AG09319 (cell line): ENCODE measurements at regions not wholly inside any gene's neighbourhood (a gene's known extent, or its start where the extent isn't known, plus 50 kb on each side); places are given as distances from the start of the nearest gene placed in this dataset.

ENCODE experiments used
- DNase-seq: peaks from one replicate; pipeline ENCODE4 v3.0.0-alpha.2; 2010; ENCODE audit warnings: low read depth; ENCODE audit errors: extremely low read depth
- TF ChIP-seq, protein P1 (sequence below): IDR thresholded peaks from 2 replicates; pipeline ENCODE4 v1.5.1; 2011; ENCODE audit warnings: low read depth, mild to moderate bottlenecking, inconsistent platforms, low read length, moderate library complexity

DNA sequence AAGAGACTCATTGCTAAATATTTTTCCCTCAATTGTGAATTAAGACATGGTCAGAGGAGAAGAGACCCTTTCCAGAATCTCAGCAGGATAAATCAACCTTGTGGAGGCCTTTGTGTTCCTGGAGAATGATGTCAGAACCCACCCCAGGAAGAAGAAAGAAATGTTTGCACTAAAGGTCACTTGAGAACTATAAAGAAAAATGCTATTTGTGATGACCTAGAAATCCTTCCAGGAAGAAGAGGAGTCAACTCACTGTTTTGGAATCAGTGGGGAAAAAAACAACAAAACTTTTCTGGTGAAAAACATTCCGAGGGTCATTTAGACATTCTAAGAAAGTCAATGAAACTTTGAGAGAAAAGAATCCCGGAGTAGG lies 129.1 kb upstream of the ANKRD1 start:
- no peak for DNase-seq

DNA sequence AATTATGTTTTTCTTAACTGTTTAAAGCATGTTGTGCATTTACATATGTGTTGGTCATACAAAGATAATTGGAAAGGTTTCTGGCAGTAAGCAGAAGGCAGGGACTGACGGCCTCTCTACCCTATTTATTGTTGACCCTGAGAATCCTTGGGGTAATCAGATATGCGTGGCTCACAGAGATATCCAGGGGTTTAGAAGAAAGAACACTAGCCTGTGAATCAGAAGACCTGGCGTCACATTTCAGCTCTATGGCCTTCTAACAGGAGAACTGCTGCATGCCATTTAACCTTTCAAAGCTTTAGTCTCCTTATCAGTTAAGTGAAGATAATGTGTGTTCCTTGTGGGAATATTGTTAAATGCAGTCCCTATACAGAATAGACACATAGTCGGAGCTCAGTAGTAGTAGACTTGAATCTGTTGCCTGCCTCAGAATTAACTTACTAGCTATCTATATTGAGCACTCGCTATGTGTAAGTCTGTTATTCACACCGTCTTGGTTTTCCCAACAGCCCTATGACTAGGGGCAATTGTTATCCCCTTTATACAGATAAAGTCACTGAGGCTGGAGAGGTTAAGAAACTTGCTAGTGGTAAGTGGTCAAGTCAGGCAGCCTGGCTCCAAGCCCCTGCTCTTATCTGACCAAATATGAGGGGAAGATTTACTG lies 129.6 kb upstream of the ANKRD1 start:
- DNase-seq = no peak
- TF ChIP-seq, protein P1, sequence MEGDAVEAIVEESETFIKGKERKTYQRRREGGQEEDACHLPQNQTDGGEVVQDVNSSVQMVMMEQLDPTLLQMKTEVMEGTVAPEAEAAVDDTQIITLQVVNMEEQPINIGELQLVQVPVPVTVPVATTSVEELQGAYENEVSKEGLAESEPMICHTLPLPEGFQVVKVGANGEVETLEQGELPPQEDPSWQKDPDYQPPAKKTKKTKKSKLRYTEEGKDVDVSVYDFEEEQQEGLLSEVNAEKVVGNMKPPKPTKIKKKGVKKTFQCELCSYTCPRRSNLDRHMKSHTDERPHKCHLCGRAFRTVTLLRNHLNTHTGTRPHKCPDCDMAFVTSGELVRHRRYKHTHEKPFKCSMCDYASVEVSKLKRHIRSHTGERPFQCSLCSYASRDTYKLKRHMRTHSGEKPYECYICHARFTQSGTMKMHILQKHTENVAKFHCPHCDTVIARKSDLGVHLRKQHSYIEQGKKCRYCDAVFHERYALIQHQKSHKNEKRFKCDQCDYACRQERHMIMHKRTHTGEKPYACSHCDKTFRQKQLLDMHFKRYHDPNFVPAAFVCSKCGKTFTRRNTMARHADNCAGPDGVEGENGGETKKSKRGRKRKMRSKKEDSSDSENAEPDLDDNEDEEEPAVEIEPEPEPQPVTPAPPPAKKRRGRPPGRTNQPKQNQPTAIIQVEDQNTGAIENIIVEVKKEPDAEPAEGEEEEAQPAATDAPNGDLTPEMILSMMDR = no peak

More for the DNA sequence above, 129.1 kb upstream of the ANKRD1 start:
- TF ChIP-seq, protein P1 = no peak

DNA sequence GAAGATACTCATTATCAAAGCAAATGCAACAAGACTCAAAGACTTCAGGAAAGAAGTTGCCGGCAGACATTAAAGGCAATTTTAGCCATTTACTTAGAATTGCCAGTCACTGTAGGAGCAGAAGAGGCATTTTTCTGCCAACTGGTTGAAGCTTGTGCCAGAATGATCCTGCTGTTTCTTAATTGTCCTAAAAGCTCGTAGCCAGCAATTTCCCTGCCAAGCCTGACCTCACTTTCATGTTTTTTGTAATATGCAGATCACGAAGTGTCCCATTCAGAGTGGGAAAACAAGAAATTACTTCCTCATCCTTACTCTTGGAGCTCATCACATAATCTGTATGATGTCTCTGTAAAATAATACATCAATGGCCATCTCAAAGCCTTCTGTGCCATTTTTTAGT lies 130.9 kb upstream of the ANKRD1 start:
- TF ChIP-seq, protein P1 = no peak
- no peak for DNase-seq

DNA sequence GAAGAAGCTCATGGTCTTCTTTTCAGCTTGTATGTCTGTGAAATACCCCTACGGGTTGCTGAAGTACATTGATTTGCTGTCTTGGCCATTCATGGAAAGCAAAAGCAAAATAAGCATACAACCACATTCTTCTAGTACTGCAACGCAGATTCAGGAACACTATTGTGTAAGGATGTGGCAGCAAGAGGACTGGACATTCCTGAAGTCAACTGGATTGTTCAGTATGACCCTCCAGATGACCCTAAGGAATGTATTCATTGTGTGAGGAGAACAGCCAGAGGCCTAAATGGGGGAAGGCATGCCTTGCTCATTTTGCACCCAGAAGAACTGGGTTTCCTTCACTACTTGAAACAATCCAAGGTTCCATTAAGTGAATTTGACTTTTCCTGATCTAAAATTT lies 133.4 kb upstream of the ANKRD1 start:
- DNase-seq = no peak
- TF ChIP-seq, protein P1 = no peak

DNA sequence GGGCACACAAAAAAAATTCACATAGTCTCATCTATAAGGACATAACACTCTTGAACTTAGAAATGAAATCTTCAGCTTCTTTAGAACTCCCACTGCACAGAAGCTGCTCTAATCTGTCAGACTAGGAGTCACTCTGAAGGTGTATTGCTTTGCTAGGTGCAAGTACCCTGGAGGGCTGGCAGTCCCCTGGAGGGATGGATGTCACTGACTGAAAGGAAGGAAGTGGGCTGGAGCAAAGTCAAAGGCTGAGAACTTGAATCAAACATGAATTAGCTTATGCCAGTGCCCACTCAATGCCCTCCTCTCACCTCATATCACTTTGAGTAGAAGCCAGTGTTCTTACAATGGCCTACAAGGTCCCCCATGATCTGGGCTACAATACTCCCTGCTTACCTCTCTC lies 140.3 kb upstream of the ANKRD1 start:
- DNase-seq = no peak
- TF ChIP-seq, protein P1 = no peak

DNA sequence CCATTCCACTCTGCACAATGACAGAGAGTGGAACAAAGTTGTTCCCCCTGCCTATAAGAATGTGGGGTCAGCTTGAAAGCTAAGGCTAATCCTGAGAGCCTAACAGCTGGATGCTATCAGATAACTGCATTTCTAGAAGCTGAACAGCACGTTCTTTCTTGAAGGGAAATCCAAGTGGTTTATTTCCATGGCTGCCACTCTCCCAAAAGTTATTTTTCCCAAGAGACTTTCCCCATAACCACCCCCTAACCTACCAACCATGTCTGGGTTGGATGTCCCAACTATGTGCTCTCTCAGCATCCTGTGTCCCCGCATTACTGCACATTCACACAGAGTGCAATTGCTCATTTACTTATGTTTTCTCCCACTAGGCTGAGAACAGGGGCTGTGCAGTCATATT lies 140.7 kb upstream of the ANKRD1 start:
- TF ChIP-seq, protein P1 = no peak

DNA sequence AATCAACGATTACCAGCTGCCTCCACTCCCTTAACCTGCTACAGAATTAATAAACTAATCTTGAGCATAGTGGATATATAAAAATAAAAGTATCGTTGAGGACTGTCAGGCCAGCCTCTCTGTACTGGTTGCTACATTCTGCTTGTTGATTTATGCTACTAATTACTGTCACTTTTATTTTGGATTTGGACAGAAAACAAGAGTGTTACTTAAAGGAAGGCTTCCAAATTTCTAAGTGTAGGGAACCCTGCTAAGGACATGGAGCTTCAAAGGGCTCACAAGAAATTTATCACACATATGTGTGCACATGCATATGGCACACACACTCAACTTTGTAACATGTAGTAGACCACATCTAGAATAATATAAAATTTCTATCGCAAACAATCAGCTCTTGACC lies 141.2 kb upstream of the ANKRD1 start:
- DNase-seq = no peak
- TF ChIP-seq, protein P1 = no peak

More for the DNA sequence above, 140.7 kb upstream of the ANKRD1 start:
- no peak for DNase-seq
